Globus pallidus (tissue), 1 donor: ENCODE measurements at regions not wholly inside any gene's neighbourhood (a gene's known extent, or its start where the extent isn't known, plus 50 kb on each side); places are given as distances from the start of the nearest gene placed in this dataset.
"Not testable (repeated sequence)": the region's sequence is repeated elsewhere in the genome, so short reads cannot be mapped to it uniquely, and the experiment has no call there.

Experiments used
- DNase-seq: peaks from one replicate; pipeline ENCODE4 v3.0.0-alpha.2; 2015; ENCODE audit warnings: low spot score

DNA sequence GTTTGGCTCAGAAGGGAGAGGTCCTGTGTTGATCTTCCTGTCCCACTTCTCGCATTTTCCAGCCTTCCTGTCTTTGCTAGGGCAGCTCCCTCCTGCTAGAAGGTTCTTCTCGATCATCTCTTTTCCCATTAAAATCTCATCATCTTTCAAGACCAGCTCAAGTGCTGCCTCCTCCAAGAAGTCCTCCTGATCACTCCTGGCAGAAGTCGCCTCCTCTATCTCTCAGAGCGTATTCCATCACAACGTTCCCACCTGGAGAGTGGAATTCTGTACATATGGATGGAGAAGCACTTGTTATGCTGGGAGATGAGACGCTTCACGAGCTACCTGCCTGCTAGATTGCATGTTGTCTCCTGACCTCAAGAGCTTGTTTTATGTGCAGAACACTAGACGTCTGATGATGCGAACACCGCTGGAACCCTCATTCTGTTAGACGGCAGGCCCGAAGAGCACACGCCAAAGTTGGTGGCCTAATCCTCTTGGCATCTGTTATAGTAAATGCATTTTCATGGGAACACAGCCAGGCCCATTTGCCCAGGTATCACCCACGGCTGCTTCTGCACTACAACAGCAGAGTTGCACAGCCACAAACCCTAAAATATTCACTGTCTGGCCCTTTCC lies 68.0 kb upstream of the INSIG1 start:
- peak; percentile 35 for DNase-seq

DNA sequence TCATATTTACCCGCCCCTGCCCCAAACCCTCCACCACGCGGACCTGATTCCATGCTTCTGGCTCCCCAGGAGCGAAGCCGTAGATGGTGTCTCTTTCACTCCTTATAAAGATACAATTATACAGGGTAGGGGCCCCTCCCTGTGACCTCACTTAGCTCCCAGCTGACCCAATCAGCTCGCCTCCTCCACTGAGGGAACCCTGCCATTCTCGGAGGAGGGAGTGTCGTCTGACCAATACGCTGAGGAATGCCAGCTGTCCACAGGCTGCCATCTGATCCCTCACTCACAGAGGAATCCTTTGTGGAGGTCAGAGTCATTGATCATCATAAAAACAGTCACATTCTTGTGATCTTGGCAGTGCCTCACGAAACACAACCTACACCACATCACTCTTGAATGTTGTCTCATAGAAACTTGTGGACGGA lies 67.5 kb upstream of the INSIG1 start:
- peak; percentile 91 for DNase-seq

DNA sequence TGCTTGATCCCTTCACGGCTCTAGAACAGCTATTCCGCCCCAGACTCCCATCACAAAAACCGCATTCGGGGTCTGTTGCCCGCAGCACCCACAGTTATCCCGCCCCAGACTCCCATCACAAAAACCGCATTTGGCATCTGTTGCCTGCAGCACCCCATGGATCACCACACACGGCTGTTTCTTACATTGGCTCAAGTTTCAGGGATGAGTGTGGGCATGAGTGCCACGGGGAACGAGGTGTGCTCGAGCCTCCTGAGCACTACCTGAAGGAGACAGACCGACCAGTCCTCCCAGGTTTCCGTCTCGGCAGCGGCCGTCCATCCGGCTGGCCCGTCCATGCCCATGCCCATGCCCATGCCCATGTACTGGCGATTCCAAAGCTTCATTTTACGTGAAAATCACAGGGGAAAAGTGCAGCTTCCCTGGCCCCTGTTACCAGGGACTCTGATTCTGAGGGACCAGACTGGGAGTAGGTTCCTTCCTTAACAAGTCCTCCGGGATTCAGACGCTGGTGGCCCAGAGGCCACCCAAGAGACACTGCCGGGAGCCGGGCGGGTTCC lies 66.4 kb upstream of the INSIG1 start:
- no peak for DNase-seq

DNA sequence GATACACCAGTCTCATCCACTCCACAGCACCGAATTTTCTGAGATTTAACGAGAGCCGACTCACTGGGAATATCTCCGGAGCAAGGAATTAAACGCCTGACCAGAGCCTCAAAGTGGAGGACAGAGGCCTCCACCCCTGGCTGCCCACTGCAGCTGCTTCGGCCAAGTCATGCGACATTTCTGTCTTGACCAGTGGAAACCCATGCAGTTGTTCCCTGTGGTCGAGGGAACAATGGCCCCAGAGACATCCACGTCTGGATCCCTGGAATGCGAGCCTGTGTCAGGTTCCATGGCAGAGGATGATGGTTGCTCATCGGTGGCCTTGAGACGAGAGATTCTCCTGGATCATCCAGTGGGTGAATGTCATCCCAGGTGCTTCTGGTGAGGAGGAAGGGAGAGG lies 65.7 kb upstream of the INSIG1 start:
- no peak for DNase-seq

DNA sequence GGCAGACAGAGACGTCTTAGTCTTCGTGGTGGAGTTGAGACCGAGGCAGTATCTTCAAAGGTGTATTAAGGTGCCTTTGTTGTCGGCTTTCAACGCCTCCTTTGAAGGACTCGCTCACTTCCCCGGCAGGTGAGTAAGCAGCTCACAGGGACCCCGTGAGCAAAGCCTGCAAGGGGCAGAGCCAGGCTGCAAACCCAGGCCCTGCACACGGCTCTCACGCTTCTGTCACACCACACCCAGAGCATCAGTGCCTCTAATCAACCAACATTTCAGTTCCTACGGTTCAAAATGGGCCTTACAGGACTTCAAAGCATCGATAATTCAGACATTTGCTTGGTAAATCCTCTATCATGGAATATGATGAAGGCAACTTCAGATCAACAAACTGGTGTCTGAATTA lies 64.8 kb upstream of the INSIG1 start:
- no peak for DNase-seq

DNA sequence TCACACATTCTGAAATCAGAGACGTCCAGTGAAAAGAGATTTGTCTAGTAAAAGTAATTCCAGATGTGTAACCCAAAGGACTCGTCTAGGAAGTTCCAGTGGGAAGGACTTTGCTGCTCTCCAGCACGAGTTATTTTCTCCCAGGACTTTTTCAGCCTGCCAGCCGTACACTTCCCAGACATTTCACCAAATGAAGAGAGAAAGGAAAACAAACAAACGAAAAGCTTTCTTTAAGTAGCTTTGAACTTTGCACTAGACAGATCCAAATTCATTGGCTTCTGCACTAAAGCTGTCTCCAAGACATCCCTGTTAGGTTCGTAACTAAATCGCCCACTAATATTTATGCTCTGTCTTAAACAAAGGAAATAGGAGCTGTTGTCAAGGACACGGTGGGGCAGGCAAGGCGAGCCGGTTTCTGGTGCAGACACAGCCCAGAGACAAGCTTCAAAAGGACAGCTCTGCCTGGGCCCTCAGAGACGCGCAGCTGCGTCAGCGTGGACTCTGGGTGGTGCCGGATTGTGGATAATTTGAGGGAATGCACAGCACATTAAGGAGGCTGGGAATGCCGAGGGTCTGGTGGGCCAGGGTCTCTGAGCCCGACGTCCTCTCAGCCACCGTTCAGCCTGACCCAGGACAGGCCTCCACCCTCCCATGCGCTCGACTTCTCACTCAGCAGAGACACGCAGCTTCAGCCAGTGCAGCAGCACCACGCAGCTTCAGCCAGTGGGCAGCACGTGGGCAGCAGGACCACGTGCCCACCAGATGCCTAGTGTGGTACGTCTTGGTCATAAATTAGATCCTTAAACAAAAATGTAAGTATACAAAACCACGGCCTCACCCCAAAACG lies 64.1 kb upstream of the INSIG1 start:
- no peak for DNase-seq

DNA sequence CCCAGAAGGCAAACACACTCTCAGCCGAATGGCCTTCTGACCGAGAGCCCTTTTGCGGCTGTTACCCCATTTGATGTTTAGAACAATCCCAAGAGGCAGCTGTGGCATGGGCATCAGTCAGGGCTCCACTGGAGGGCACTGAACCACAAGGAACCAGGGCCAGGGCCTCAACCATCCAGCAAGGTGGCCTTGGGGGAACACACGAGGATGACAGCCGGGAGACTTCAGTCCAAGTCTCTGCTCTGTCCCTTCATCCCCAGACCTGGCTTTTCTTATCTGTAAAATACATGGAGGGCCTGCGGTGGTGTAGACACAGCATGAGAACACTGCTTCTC lies 63.6 kb upstream of the INSIG1 start:
- peak; percentile 24 for DNase-seq

DNA sequence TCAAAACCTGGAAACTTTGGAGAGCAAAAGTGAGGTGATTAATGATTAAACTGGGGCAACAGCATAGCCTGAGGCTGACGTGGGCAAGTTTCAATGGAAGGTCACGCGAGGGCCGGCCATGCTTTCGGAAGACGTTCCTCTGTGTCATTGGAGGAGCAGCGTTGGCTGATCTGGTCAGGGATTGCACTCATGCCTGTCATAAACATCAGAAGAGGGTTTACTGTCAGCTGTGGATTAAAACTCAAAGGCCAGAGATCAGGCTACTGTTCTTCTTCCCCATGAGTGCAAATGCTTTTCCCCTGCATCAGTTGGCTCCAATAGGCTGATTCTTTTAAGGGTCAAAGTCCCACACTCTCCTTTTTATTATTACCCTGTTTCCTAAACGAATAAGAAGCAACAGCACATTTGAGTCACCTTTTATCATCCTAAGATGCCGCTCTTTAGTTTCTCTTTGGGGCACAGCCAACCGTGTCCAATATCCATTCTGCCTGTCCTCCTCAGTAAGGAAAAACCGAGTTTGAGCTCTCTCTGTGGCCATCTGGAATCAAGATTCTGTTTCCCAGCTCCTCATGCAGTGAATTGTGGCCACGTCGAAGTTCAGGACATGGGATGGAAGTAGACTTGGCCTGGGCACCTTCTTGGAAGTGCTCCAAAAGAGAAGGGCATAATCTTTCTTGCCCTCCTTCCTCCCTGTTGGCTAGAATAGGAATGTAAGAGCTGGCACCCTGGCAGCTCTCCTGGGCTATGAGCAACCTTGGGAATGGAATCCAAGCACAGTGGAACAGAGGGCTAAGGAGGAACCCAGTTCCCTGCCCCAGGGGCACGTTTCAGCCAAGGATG lies 62.5 kb upstream of the INSIG1 start:
- no peak for DNase-seq

DNA sequence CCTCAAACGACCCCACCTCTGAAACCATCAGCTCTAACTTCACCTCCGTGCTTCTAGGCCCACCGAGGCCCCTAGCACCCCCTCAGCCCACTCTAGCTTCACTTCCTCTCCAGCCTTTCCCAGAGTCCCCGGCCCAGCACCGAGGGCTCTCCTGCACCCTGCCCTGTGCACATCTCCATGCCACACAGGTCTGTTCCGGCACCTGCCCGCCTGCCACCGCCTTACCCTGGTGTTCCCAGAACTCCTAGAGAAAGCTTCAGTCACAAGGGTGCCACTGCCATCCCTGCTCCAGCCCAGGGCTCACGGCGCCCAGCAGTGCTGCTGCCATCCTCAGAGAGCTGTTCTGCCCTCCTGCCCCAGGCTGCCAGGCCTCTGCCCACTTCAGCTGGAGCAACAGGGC lies 61.3 kb upstream of the INSIG1 start:
- DNase-seq, result no peak

DNA sequence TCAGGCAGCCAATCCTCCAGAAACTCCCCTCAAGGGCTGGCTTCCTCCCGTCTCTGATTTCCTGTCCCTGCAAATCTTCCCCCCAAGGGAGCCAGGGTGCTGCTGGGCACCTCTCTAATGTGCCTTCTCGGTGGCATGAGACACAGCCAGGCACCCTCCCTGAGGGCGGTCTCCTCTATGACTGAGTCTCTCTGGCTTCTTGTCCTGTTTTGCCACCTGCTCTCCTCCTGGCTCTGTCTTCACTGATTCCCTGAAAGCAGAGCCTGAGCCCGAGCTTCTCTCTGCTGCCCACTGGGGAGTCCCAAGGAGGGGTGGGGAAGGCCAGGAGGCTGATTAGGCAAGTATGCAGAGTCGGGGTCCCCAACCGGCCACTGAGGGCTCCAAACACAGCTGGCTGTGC lies 60.4 kb upstream of the INSIG1 start:
- DNase-seq, result no peak

DNA sequence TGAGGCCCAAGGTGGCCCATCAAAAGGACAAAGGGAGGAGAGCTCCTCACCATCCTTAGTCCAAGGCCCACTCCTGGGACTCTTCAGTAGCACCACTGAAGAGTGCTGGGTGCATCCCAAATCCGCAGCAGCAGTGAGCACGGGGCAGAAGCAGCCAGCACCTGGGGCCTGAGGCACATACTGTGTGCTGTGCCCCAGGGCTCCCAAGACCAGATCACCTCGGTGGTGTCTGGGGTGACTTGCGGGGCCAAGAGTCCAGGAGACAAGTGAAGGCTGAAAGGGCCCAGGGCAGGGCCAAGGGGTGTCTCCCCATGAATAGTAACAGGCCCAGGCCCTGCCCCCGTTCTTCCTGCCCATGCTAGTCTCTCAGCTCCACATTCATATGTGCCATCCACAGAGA lies 59.9 kb upstream of the INSIG1 start:
- no peak for DNase-seq

DNA sequence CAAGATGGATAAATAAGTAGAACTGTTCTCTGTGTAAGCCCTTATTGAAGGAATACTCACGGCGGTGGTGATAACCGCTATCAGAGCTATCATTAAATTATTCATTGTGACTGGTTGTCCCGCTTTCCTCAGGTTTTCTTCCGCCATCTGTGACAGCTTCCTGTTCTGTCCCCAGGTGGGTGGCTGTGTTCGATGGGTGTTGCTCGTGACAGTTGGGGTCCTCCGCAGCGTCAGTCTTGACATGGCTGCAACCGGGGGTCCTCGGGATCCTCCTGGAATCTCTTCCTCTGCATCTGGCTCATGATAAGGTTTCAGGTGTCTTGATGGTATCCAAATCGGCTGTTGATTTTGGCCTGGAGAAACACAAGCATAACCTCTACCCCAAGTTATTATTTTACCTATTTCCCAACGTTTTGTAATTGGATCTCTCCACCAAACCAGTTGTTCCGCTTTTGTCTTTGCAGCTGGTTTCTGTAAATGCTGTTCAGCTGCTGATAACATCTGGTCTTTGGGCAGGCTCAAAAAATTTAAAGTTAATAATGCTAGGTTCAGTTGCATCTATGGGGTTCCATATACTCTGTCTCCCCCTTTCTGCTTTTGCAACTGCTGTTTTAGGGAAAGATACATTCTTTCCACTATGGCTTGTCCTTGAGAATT lies 58.1 kb upstream of the INSIG1 start:
- DNase-seq, result not testable (repeated sequence)

DNA sequence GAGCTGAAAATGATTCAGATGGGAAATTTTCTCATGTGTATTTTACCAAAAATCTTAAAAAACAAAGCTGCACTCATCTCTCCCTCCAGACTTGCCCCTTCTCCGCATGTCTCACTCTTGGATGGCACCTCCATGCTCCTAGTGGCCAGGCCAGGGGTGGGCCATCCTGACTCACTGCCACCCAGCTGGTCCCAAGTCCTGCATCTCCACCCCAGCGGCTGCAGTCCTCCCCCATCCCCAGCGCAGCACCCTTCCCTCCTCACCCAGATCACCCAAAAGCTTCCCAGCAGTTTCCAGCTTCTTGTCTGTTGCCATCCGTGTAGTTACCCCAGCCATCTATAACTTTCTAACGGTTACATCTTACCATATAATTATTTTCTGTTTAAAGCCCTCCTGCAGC lies 53.0 kb upstream of the INSIG1 start:
- DNase-seq, result no peak

DNA sequence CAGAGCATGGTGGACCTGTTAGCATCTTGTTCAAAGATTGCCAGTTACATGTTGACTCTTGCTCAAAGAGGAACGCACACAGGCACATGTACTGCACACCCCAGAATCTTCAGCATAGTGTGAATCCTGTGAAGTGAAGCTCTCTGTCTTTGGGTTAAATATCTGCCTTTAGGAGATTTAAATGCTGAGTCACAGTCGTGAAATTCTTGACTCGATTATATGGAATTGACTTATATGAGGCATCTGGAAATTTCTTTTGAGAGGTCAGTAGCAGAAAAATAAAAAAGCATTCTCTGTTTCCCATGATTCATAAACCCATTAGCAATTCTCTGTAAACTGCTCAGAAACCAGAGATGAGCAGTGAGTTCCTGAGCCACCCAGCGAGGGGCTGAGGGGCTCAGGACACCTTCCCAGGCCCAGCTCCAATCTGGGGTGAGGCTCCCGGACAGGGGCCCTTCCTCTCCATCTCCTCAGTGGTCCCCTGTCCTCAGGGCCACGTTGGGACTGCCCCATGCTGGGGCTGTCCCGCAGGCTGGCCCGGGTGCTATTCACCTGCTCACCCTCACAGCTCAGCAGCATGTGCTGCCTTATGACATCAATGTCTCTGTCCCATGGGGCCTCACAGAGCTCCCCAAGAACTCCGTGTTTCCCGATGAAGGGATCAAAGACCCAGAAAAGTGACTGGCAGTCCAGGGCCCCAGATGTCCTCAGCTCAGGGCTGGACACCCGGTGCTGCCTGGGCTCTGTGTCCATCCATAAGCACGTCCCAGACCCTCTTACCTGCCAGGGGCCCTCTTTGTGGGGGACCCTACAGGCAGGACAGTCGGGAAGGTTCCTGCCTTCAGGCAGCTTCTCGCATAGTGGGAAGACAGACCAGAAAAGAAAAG lies 50.0 kb upstream of the INSIG1 start:
- DNase-seq, result no peak
